ENCODE measurements at regions not wholly inside any gene's neighbourhood (a gene's known extent, or its start where the extent isn't known, plus 50 kb on each side); places are given as distances from the start of the nearest gene placed in this dataset.

DNA sequence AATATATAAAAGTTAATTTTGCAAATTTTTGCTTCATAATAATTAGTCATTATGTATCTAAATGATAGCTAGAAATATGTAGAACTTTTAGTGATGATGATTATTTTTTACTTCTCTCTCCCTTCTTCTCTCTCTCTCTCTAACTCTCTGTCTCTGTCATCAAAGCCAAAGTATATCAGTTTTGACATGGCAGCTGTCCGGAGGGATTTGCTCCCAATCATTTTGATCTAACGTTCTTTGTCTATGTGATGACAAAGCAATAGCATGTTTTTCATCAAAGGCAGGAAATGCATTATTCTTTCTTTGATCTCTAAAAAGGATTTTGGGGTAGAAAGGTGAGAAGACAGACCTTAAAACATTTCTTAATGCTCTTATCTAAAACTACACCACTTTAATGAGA, 402.1 kb downstream of the PDGFC start:
- DNase-seq (ENCODE audit: low read depth): no peak
- H3K4me3 ChIP-seq (ENCODE audit: control insufficient read depth, low read depth, low read length): no peak overlapping the region
- TF ChIP-seq, protein P1, sequence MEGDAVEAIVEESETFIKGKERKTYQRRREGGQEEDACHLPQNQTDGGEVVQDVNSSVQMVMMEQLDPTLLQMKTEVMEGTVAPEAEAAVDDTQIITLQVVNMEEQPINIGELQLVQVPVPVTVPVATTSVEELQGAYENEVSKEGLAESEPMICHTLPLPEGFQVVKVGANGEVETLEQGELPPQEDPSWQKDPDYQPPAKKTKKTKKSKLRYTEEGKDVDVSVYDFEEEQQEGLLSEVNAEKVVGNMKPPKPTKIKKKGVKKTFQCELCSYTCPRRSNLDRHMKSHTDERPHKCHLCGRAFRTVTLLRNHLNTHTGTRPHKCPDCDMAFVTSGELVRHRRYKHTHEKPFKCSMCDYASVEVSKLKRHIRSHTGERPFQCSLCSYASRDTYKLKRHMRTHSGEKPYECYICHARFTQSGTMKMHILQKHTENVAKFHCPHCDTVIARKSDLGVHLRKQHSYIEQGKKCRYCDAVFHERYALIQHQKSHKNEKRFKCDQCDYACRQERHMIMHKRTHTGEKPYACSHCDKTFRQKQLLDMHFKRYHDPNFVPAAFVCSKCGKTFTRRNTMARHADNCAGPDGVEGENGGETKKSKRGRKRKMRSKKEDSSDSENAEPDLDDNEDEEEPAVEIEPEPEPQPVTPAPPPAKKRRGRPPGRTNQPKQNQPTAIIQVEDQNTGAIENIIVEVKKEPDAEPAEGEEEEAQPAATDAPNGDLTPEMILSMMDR (conservative IDR thresholded peaks at IDR 0.05; ENCODE audit: control insufficient read depth, insufficient read depth, low read depth, low read length): no peak

DNA sequence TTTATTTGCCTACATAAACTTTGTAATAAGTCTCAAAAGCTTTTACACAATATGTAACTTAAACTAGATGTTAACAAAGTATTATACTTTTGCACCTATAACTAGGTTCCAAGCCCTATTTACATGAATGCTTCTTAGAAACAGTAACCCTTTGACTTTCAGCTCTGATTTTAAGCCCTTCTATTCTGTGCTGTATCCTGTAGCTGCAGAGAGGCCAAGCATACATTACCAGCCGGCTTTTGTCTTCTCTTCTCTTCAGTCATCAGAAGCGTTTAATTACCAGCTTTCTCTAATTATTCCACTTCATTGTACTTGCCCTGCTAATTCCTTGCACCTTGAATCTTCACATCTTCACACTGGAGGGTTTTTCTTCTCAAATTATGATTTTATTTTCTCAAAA, 403.1 kb downstream of the PDGFC start:
- H3K4me3 ChIP-seq (ENCODE audit: control insufficient read depth, low read depth, low read length): no peak overlapping the region
- TF ChIP-seq, protein P1 (conservative IDR thresholded peaks at IDR 0.05; ENCODE audit: control insufficient read depth, insufficient read depth, low read depth, low read length): no peak
- no peak for DNase-seq (ENCODE audit: low read depth)

DNA sequence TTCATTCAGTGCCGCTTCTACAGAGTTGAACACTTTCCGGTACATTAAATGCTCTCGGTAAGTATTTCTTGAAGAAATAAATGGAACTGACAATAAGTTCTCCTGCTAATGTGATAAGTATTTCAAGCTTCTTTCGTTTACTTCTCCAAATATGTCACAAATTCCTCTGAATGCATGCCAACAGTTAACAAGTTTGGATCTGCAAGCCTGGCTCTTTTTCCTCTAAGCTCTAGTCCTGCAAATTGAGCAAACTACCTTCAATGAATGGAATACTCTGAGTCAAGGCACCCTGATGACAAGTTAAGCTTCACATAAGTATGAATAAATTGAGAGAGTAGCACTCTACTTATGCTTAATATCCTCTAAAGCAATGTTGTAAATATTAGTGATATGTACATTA, 403.6 kb downstream of the PDGFC start:
- no peak for DNase-seq (ENCODE audit: low read depth)
- H3K4me3 ChIP-seq (ENCODE audit: control insufficient read depth, low read depth, low read length): no peak overlapping the region
- TF ChIP-seq, protein P1 (conservative IDR thresholded peaks at IDR 0.05; ENCODE audit: control insufficient read depth, insufficient read depth, low read depth, low read length): no peak

DNA sequence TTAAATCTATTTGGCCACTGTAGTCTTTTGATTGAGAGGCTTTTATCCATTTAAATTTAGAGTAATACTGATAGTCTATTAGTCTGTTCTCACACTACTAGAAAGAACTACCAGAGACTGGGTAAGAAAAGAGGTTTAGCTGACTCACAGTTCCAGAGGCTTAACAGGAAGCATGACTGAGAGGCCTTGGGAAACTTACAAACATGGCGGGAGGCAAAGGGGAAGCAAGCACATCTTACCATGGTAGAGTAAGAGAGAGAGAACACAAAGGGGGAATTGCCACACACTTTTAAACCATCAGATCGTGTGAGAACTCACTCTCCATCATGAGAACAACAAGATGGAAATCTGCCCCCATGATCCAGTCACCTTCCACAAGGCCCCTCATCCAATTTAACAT, 410.9 kb downstream of the PDGFC start:
- H3K4me3 ChIP-seq (ENCODE audit: control insufficient read depth, low read depth, low read length): no peak overlapping the region
- peak; percentile 63 for DNase-seq (ENCODE audit: low read depth)
- TF ChIP-seq, protein P1 (conservative IDR thresholded peaks at IDR 0.05; ENCODE audit: control insufficient read depth, insufficient read depth, low read depth, low read length): no peak

DNA sequence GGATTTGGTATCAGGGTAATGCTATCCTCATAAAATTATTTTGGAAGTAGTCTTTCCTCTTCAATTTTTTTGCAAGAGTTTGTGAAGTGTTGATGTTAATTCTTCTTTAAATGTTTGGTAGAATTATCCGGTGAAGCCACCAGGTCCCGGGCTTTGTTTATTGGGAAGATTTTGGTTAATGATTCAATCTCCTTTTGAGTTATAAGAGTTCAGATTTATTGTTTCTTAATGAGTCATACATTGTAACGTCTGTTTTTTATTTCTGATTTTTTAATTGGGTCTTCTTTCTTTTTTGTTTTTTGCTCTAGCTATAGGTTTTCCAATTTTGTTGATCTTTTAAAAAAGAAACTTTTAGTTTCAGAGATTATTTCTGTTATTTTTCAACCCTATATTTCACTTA, 412.3 kb downstream of the PDGFC start:
- peak; percentile 43 for DNase-seq (ENCODE audit: low read depth)
- no peak overlapping the region for H3K4me3 ChIP-seq (ENCODE audit: control insufficient read depth, low read depth, low read length)
- TF ChIP-seq, protein P1 (conservative IDR thresholded peaks at IDR 0.05; ENCODE audit: control insufficient read depth, insufficient read depth, low read depth, low read length): no peak

DNA sequence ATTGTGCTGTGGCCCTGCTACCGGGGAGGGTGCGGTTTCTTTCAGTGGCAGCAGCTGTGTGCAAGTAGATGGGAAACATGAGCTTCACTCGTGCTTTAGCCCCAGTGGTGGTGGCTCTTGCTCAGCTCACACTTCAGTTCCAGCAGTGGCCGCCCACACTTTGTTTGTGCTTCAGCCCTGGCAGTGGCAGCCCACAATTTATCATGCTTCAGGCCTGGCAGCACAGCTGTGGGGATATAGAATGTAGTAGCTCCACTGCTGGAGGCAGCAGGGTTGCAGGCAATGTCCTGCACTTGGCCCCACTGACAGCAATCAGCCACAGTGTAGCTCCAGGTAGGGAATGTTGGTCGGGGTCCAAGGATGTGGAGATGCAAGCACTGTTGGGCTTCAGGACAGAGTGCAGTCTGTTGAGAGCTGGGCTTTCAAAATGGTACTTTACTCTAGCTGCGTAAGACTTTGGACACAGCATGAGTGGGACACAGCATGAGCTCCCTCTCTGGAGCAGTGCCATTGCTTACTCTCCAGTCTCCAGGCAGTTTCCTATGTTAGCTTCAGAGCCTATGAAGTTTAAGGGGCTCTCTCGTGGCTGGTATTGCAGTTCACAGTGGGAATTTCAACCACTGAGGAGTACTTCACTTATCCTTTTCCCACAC, 413.1 kb downstream of the PDGFC start:
- TF ChIP-seq, protein P1 (conservative IDR thresholded peaks at IDR 0.05; ENCODE audit: control insufficient read depth, insufficient read depth, low read depth, low read length): no peak
- no peak overlapping the region for H3K4me3 ChIP-seq (ENCODE audit: control insufficient read depth, low read depth, low read length)
- DNase-seq (ENCODE audit: low read depth): no peak

DNA sequence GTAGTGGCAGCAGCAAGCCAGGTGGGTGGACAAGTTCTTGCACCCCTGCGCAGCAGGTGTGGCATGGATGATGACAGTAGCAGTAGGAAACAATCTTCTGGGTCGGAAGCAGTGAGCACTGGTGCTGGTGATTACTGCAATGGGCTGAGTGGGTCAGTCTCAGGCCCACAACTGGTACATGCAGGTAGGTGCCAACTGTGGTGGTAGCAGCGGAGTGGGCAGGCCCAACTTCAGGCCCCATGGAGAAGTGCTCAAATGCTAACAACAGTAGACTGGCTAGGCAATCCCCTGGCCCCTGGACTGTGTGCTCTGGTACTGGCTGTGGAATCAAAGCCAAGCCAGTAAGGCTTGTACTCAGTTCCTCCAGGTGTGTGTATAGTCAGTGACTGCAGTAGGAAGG, 413.7 kb downstream of the PDGFC start:
- TF ChIP-seq, protein P1 (conservative IDR thresholded peaks at IDR 0.05; ENCODE audit: control insufficient read depth, insufficient read depth, low read depth, low read length): no peak
- no peak for DNase-seq (ENCODE audit: low read depth)
- no peak overlapping the region for H3K4me3 ChIP-seq (ENCODE audit: control insufficient read depth, low read depth, low read length)

Measured in fibroblast of mammary gland (primary cell).